RPMI8226 (cell line): ENCODE measurements at regions not wholly inside any gene's neighbourhood (a gene's known extent, or its start where the extent isn't known, plus 50 kb on each side); places are given as distances from the start of the nearest gene placed in this dataset.
"Not testable (repeated sequence)": the region's sequence is repeated elsewhere in the genome, so short reads cannot be mapped to it uniquely, and the experiment has no call there.

Experiments used
- DNase-seq: peaks from one replicate; pipeline ENCODE4 v3.0.0-alpha.2; 2015

DNA sequence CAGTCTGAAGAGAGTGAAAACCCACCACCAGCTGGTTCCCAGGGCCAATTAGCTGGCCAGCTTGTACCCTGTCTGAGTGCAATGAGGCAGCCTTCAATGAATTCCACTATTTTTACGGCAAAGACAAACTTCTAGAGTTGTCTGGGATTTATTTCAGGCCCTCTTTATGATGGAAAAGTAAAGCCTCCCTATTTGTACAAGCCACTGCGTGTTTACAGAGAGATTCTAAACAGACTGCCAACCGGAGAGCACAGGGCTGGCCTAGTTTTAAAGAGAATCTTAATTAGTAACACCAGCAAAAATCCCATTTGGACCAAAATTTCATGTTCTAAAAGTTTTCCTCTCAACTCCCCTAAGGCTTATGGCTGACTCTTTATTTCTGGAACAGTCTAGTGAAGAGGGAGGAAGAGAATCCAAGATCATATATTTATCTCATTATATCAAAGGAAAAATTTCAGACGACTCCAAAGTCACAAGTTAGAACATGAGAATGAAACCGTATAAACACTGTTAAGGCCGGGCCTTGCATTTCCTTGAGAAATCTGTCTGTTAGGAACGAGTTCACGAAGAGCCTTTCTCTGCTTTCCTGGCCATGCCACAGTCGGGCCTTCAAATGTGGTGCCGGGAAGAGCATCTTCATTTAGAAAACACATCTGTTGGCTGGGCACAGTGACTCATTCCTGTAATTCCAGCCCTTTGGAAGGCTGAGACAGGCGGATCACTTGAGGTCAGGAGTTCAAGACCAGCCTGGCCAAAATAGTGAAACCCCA is 724.6 kb upstream of the NRP1 start:
- no peak for DNase-seq

- not testable (repeated sequence) for DNase-seq
These were observed 721.0 kb upstream of the NRP1 start for GRCh38 chr10:34055410-34055985.

DNA sequence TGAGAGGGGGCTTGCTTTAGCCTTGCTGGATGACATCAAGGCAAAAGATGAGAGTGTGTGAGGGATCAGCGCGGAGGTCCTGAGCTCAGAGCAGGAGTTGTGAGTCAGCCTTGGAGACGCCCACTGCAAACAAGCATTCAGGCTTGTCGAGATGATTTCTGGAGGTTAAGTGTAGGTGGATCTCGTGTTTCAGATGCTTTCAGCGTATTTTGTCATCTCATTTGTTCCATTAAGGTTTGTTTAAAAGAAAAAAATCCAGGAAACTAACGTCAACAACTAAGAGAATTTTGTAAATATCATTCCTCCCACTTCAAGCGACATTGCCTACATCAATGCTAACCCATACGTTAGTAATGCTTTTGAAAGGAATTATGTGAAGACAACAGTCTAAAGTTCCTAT is 715.4 kb upstream of the NRP1 start:
- no peak for DNase-seq

- no peak for DNase-seq
These were observed 715.0 kb upstream of the NRP1 start for GRCh38 chr10:34049469-34049868.

DNA sequence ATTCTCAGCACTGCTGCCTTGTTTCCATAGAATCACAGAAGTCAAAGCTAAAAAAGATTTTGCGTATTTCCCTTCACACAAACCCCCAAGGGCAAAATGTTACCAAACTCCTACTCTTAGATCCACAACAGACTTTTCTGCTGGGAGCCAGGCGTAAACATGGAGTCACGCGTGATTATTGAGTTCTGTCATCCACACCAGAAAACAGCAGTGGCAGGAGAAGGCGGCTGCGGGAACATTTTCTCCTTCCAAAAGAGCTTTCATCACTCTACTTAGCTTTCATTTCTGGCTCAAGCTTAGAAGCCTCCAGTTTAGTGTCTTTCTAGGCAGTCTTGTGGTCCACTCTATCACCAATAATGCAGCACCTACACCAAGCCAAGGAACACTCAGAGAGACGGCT is 712.9 kb upstream of the NRP1 start:
- no peak for DNase-seq

GRCh38 chr10:34046506-34047034 is 712.1 kb upstream of the NRP1 start:
- DNase-seq, result no peak

- DNase-seq, result no peak
These were observed 711.2 kb upstream of the NRP1 start for GRCh38 chr10:34045571-34046190.

DNA sequence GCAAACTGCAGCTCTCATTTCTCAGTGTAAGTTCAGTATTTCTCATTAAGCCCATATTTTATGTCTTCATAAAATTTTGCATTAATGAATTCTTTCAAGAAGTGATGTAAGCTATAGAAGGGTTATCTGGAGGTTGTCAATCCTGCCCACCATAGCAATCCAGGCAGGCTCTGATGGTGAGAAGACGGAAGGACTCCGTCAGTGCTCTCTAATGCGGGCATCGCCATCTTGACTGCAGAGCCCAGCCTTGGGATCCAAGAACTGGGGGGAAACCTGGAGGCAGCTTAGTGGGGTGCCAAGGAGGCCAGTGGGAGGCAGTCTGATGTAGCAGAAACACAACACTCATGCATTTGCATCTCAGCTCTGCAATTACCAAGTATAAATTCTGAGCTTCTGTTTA is 707.4 kb upstream of the NRP1 start:
- DNase-seq, result no peak

GRCh38 chr10:34037499-34037898 is 703.0 kb upstream of the NRP1 start:
- DNase-seq, result no peak

DNA sequence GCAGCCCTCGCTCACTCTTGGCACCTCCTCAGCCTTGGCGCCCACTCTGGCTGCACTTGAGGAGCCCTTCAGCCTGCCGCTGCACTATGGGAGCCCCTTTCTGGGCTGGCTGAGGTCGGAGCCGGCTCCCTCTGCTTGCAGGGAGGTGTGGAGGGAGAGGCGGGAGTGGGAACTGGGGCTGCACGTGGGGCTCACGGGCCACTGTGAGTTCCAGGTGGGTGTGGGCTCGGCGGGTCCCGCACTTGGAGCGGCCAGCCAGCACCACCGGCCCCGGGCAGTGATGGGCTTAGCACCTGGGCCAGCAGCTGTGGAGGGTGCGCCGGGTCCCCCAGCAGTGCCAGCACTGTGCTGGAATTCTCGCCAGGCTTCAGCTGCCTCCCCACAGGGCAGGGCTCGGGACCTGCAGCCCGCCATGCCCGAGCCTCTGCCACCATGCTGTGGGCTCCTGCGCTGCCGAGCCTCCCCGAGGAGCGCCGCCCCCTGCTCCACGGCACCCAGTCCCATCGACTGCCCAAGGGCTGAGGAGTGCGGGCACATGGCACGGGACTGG is 700.8 kb upstream of the NRP1 start:
- DNase-seq, result not testable (repeated sequence)

DNA sequence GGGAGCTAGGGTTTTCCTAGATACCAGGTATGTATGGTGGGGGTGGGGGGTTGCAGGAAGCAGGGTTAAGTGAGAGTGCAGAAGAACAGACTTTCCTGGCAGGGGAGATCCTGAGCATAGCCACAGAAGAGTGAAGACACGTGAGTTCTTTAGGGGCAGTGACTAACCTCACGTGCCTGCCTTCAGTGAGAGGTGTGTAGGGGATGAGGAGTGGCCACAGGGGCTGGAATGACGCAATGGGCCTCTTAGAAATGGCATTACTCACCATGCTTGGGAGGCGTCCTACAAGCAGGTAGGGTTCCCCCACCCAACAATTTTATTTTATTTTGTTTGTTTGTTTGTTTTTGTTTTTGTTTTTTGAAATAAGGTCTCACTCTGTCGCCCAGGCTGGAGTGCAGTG is 698.6 kb upstream of the NRP1 start:
- no peak for DNase-seq

- DNase-seq, result no peak
These were observed 698.1 kb upstream of the NRP1 start for GRCh38 chr10:34032564-34032963.

DNA sequence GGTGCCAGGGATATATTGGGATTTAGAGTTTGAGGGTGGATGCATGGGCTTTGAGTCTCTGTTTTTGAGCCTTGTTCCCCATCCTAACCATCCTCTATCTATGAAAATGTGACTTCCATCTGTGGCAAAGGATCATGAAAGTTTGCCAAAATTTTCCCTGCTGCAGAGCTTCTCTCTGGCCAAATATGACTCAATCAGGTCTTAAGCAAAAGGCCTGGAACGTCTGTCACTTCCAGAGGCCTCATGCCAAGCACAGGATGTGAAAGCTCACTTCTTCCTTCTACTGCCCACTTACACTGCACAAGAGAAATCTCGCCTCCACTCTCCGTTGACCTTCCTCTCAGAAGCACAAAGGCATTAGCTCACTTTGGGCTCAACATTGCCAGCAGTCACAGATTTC is 696.9 kb upstream of the NRP1 start:
- no peak for DNase-seq

- DNase-seq, result no peak
These were observed 695.0 kb upstream of the NRP1 start for GRCh38 chr10:34029455-34029854.

DNA sequence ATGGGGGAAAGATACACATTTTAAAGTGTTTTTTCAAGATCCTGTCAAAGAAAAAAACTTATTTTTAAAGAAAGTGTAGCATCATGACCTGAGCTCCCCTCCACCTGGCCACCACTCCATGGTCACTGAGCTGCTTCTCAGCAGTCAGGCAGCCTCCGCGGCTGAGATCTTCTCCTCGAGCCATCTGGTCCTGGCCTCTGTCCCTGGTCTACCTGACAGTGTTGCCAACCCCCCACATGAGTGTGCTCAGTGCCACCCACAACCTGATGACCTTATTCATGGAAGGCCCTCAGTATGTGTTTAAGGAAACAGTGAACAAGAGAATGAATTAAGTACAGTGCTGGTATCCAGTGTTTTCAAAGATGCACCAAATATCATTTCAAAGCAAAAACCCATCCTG is 694.5 kb upstream of the NRP1 start:
- no peak for DNase-seq

GRCh38 chr10:34024693-34025425 is 690.4 kb upstream of the NRP1 start:
- DNase-seq, result no peak

- DNase-seq, result no peak
These were observed 689.8 kb upstream of the NRP1 start for GRCh38 chr10:34024282-34024681.

GRCh38 chr10:34022195-34022594 is 687.7 kb upstream of the NRP1 start:
- DNase-seq, result no peak

DNA sequence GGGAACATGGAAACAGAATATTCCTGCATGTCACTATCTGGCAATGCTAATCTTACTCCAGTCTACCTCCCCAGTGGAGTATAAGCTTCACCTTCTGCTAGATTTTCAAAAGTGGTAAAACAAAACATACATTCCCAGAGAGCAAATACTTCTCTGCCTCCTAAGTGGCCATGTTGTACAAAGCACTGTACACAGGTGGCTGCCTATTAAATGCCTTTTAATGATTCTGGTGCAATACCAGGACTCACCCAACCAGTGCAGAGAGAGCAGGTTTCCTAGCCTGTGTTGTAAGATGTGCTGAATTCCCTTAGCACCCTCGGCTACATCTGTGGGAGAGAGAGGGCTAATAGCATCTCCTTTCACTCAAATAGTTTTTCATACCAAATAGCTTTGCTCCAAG is 684.3 kb upstream of the NRP1 start:
- no peak for DNase-seq

DNA sequence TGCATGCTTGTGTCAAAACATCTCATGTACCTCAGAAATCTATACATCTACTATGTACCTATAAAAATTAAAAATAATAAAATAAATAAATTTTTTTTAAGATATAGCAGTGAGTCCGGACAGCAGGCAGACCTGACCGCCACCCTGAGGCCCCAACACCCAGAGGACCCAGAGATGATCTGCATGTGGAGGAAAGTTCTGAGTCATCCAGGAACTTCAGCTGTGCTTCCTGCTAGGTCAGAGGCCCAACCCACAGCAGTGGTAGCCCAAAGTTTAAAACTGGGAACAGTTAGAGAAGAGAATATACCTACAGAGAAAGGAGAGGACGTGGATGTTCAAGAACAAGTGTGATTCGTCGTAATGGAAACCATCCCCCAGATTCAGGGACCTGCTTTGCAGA is 683.7 kb upstream of the NRP1 start:
- no peak for DNase-seq

DNA sequence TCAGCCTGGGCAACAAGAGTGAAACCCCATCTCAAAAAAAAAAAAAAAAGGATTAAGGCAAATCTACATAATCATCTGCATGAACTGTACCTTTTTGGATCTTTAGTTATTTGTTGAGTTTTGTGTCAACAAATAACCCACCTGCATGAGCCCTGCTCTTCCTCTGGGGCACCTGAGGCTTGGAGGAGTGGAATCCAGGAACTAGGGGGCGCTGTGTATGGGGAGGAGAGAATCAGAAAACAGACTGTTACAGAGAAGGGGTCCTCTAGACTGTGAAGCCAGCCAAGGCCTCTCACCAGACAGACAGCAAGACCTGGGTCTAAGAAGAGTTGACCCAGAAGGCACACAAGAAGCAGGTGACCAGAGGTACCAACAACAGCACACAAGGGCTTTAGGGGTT is 682.8 kb upstream of the NRP1 start:
- DNase-seq, result no peak

- DNase-seq, result no peak
These were observed 682.1 kb upstream of the NRP1 start for GRCh38 chr10:34016576-34016975.

GRCh38 chr10:34015700-34016099 is 681.2 kb upstream of the NRP1 start:
- DNase-seq, result no peak
